ENCODE measurements at regions not wholly inside any gene's neighbourhood (a gene's known extent, or its start where the extent isn't known, plus 50 kb on each side); places are given as distances from the start of the nearest gene placed in this dataset.

- TF ChIP-seq EZH2phosphoT487 (IDR thresholded peaks at IDR 0.05; ENCODE audit: borderline replicate concordance) (no peak), RAD21 (IDR thresholded peaks at IDR 0.05; ENCODE audit: low read depth) (no peak)
Observed at GRCh38 chr13:65057986-65058385, 2172.2 kb downstream of the PCDH9 start.

Data from HCT116 (cell line).